NCI-H187 treated with DMSO at 0.1 percent for 48 hours (cell line): ENCODE measurements at regions not wholly inside any gene's neighbourhood (a gene's known extent, or its start where the extent isn't known, plus 50 kb on each side); places are given as distances from the start of the nearest gene placed in this dataset.

Experiments
- DNase-seq: peaks from one replicate; lab custom pipeline; 2025; lab: John Stamatoyannopoulos, UW

DNA sequence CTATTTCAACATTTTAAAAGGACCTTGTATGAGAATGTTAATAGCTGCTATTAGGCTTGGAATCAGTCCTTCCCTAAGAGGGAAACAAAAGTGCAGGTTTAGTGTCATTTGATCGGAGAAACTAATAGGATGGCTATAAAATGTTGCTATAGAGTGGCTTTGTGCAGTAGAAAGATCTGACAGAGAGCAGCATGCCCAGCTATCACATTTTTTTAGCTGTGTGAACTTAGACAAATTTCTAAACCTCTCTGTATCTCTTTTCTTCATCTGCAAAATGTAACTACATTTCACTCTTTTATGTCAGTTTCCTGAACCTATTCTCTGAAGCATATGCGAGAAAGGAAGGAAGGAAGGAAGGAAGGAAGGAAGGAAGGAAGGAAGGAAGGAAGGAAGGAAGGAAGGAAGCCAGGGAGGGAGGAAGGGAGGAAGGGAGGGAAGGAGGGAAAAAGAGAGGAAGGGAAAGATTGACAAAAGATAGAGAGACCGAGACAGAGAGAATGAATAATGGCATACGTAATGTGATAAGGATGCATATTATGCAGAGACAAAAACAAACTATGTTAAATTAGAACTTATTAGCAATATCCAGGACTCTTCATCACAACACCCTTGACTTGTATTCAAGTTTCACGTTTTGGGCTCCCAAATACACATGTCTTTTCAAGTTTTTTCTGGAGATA, 52.6 kb upstream of the CDH8 start:
- no peak for DNase-seq
